HT-29 (cell line): ENCODE measurements at regions not wholly inside any gene's neighbourhood (a gene's known extent, or its start where the extent isn't known, plus 50 kb on each side); places are given as distances from the start of the nearest gene placed in this dataset.

ENCODE experiments used
- DNase-seq: peaks from one replicate; pipeline ENCODE4 v3.0.0-alpha.2; 2015; ENCODE audit warnings: low spot score

GRCh38 chr6:167442245-167442644, 117.4 kb downstream of the TTLL2 start:
- DNase-seq = no peak

GRCh38 chr6:167442796-167443680, 118.2 kb downstream of the TTLL2 start:
- DNase-seq = no peak

DNA sequence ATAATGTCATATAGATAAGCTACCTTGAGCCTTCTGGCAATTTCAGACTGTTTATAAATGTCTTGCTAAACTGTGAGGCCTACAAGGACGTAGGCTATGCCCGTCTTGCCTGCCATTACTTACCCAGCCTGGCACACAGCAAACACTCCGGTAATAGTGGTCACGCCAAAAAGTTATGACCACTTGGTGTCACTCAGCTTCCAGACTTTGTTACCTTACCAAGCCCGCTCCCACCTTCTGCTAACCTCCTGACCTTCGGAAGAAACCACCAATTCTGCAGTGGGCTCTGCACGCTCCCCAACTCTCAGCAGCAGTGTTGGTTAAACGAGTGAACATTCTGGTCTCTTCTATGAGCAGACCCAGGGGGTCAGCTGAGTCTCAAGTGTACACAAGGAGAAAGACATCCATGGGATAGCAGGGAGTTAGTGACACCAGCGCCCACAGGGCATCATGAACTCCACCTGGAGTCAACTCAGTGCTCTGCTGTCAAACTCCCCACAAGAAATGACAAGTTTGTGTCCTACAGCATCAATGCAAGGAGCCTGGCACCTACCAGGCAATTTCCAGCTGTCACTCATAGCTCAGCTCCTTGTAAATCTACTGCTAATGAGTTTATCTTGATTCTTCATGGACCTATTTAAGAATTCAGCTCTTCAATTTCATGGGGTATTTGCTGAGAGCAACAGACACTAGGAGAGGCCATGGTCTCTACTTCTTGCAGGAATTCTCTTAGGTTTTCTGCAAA, 119.9 kb downstream of the TTLL2 start:
- no peak for DNase-seq

DNA sequence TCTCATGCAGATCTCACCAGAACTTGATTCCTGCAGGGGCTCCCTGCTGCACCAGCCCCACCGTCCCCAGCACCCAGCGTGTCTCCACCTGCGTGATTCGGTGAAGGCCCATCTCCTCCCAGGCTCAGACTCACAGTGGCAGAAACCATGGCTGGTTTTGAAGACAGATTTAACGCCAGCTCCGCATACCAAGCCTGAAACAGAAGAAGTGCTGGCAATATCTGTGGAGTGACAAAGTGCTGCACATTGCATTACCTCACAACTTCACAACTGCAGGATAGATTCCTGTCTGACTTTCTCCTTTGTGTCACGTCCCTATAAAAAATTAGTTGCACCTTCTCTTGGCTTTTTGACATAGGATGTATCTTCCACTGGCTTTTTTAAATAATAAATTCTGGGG, 120.7 kb downstream of the TTLL2 start:
- DNase-seq = no peak

DNA sequence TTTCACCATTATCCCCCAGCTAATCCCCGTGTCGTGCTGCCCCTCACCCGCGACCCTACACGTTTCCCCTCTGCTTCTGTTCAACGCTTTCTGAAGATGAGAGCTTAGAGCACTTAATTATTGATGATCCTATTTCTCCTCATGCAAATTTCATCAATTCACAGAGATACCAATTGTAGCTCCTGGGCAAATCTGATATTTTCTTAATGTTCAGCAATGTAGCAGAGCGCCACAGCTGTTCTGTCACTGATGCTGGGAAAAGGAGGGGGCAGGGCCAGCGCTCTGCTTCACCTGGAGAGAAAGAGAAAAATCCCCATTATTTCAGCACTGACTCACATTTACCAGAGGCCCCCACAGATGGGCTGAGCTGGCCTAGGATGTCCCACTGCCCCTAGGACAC, 121.2 kb downstream of the TTLL2 start:
- DNase-seq = no peak

DNA sequence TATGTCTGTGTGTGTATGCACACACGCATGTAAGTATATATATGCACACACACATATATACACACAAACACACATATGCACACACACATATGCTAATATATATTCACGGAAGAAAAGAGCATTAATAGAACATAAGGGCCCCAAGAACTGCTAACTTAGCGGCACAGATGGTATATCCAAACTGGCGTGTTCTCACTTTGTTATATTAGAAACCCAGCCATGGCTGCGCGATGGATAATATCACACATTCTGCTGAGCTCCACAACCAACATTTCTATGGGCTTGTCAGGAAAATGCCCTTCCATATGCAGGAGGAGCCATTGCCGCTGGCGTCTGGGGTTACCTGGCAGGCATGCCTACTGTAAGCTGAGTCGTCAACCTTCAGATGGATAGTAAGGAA, 122.1 kb downstream of the TTLL2 start:
- no peak for DNase-seq

DNA sequence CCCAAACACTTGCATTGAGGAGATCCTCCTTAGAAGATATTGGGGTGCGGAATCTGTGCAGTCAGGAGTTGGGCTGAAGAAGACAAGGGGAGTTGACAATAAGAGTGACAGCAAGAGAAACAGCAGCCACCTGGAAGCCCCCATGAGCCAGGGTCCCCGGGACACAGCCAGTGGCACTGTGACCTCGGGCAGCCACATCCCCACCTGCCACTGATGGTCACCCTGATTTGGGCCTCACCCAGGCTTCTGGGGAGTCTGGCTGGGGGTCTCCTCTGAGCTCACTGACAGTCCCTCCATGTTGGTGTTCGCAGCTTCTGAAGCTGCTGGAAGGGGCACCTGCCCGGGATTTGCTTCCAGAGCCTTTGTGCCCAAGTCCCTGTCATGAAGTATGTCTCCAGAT, 123.5 kb downstream of the TTLL2 start:
- DNase-seq = no peak

DNA sequence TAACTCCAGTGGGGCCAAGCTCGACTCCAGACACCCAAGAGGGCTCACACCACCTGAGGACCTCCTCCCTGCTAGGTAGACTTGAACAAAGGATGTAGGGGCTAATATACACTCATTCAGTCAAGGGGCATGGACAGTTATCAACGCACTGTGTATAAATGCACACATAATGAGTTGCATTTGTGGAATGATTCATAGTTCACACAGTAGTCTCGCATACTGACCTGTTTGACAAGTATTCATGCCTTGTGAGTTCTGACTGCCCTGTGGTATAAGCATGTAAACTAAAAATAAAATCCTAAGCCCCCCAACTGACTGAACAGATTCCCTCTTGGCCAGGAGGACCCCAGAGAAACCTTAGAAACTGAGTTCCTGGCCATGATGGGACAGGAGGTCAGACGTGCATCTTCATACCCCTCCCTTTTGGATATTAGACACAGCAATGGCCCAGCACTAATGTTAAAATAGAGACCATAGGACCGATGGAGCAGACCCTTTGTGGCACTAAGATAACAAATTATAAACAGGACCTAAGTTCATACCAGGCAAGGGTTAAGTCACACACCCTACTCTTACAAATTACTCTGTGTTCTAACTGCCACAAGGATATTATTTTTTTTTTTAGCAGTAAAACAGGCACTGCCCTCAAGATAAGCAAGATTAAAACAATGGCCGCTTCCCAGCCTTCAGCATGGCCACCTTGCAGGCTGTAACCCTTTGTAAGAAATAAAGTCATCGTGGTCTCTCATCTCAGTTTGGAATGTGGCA, 124.4 kb downstream of the TTLL2 start:
- DNase-seq = no peak

DNA sequence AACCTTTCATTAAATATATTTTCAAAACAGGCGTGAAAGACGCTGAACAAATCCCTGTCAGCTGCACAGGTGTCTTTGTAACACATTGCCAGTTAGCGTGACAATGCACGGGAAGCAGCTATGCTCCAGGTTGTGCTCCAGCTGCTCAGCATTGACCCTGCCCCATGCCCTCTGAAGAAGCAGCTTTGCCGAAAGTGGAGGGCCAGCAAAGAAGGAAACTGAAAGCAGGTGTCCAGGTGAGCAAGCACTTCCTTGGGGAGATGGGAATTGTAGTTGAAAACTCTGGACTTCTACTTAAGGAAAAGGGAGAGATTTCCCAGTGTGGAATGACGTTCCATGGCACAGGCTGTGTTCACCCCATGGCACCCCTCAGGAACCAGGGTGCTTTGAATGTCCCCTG, 125.7 kb downstream of the TTLL2 start:
- DNase-seq = no peak

DNA sequence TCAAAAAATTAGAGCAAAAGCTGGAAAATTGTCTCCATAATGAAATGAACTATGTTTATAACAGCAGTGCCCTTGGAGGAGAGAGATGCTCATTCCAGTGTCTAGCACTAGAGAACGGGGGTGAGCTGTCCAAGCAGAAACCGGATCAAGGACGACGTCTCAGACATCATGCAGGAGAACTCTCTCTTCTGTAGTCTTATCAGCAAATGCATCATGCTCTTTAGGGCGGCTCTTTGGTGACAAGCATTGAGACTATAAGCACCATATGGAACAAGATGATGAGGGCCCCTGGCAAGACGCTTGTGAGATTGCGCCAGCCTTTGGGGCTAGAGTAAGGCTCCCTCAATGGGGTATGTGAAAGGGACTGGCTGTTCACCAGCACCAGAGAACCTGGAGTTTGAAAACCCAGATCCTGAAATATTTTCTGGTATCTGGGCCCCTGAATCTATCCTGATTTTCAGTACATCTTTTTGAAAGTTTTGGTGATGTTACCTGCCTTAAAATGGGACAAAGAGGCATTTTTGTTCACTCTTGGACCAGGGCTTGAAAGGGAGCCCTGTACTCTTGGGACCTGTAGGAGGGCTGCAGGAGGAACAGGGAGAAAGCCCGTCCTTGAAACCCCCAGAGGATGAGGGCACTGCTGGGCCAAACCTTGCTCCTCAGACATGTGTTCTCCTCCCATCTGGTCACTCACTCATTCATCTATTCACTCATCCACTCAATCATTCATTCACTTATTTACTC, 127.6 kb downstream of the TTLL2 start:
- no peak for DNase-seq

DNA sequence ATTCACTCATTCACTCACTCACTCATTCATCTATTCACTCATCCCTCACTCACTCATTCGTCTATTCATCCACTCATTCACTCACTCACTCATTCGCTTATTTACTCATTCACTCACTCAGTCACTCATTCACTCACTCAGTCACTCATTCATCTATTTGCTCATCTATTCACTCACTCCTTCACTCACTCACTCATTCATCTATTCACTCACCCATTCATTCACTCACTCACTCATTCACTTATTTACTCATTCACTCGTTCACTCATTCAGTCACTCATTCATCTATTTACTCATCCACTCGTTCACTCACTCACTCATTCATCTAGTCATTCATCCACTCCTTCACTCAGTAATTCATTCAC, 128.2 kb downstream of the TTLL2 start:
- DNase-seq = no peak

DNA sequence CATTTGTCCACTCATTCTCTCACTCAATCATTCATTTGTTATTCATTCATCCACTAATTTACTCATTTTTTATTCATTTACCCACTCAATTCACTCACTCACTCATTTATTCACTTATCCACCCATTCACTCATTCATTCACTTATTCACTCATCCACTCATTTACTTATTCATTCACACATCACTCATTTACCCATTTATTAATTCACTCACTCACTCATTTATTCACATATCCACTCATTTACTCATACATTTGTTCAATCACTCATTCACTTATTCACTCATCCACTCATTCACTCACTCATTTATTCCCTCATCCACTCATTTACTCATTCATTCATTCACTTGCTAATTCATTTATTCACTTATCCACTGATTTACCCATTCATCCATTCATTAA, 129.1 kb downstream of the TTLL2 start:
- no peak for DNase-seq

- no peak for DNase-seq
Observed at GRCh38 chr6:167455371-167455770, 130.5 kb downstream of the TTLL2 start.

DNA sequence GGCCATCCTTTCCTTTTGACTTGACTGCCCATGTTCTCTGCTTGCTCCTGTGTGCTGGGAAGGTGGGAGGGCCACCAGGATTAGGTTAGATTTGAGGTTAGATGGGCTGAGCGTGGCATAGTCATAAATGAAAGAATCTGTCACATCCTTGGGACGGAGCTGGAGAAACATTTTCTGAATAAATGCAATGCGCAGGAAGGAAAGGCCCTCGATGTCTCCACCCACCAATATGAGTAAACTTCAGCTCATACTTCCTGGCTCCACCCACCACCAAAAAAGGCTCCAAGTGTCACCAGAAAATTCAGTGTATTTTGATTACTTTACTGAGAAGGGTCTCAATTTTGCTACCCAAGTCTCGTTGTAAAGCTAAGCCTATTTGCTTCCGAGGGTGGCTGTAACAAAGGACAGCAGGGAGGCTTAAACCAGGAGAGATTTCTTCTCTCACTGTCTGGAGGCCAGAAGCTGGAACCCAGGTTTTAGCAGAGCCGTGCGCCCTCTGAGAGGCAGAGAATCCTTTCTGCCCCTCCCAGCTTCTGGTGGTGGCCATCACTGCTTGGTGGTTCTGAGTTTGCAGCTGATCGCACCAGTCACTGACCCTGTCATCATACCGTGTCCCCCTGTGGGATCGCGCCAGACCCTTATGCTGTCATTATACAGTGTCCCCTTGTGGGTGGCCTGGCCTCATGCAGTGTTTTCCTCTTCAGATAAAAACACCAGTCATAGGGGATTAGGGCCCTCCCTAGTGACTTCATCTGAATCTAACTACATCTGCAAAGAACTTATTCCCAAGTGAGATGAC, 137.8 kb downstream of the TTLL2 start:
- DNase-seq = no peak

DNA sequence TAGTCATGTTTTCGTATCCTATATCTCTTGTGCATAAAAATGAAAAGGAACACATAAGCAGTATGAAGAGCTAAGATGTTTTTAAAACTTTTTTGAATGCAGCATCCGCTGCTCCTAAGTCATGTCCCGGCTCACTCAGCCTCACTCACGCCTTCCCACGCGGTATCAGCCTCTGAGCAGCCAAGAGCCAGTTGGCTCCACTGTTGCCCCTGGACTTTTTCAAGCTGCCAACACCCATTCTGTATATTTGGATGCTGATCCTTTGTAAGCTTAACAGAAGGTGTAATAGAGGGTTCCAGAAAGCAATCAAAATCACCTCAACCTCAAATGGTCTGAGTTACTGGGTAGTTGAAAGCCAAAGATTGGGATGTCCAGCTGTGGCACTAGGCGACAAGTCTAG, 139.3 kb downstream of the TTLL2 start:
- no peak for DNase-seq

GRCh38 chr6:167465482-167465881, 140.6 kb downstream of the TTLL2 start:
- DNase-seq = no peak

DNA sequence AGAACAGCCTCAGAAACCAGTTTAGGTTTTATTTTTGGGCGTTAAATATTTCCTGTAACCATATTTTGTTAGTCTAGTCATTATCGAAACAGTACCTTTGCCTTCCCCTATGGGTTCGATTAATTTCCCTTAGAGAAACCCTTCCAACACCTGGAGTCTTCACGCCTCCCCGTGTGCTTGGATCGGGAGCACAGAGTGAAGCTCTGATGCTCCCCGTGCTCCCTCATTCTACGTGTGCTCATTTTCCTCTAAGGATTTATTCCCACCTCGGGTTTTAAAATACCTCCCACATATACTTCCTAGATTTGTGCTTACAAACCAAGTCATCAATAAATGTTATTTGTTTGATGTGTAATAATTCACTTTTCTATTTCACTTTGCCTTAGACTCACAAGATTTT, 142.4 kb downstream of the TTLL2 start:
- no peak for DNase-seq

GRCh38 chr6:167467793-167468431, 143.0 kb downstream of the TTLL2 start:
- no peak for DNase-seq

- DNase-seq = no peak
Observed at GRCh38 chr6:167469101-167469500, 144.2 kb downstream of the TTLL2 start.

DNA sequence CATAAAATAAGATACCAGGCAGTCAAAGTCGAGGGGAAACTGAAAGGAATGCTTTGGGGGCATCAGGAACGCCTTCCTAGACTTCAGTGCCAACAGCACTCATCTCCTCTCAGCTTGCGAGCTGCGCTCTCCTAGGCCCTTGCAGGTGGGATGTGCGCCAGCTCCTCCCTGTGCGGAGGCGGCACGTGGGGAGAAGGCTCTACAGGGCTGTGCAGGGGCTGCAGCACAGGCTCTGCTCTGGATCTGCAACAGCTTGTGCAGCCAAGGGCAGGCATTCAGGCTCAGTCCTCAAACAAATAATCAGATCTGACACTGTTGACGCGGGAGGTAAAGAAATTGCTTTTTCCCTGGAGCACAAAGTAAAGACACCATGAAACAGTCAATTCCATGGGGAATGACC, 144.8 kb downstream of the TTLL2 start:
- DNase-seq = no peak
